ENCODE measurements at regions not wholly inside any gene's neighbourhood (a gene's known extent, or its start where the extent isn't known, plus 50 kb on each side); places are given as distances from the start of the nearest gene placed in this dataset.

GRCh38 chr4:30917946-30918345 is 197.8 kb downstream of the PCDH7 start:
- H3K27ac ChIP-seq = no peak overlapping the region
- TF ChIP-seq, protein P1, sequence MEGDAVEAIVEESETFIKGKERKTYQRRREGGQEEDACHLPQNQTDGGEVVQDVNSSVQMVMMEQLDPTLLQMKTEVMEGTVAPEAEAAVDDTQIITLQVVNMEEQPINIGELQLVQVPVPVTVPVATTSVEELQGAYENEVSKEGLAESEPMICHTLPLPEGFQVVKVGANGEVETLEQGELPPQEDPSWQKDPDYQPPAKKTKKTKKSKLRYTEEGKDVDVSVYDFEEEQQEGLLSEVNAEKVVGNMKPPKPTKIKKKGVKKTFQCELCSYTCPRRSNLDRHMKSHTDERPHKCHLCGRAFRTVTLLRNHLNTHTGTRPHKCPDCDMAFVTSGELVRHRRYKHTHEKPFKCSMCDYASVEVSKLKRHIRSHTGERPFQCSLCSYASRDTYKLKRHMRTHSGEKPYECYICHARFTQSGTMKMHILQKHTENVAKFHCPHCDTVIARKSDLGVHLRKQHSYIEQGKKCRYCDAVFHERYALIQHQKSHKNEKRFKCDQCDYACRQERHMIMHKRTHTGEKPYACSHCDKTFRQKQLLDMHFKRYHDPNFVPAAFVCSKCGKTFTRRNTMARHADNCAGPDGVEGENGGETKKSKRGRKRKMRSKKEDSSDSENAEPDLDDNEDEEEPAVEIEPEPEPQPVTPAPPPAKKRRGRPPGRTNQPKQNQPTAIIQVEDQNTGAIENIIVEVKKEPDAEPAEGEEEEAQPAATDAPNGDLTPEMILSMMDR (IDR thresholded peaks at IDR 0.05) = no peak
- no peak for TF ChIP-seq ZFX (IDR thresholded peaks at IDR 0.05; ENCODE audit: borderline replicate concordance)

GRCh38 chr4:30919458-30919857 is 199.3 kb downstream of the PCDH7 start:
- no peak for TF ChIP-seq ZFX (IDR thresholded peaks at IDR 0.05; ENCODE audit: borderline replicate concordance)
- H3K27ac ChIP-seq = no peak overlapping the region

GRCh38 chr4:30920043-30920442 is 199.9 kb downstream of the PCDH7 start:
- no peak overlapping the region for H3K27ac ChIP-seq

DNA sequence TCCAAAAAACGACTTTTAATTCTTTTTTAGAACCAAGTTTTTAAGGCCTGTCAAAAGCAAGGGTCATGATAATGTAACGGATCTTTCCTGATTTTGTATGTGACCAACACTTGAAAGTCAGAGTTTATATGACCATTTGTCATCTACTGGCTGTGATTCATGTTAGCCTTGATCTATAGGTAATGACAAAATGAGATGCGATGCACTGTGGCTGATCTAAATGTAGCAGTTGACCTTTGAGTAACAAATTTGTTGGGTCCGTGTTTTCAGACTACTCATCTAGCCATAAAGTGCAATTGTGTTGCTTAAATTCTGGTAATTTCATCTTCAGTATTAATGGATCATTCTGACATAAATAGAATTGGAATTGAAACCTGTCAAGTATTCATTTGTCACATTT is 202.5 kb downstream of the PCDH7 start:
- TF ChIP-seq ZFX (IDR thresholded peaks at IDR 0.05; ENCODE audit: borderline replicate concordance) = no peak
- TF ChIP-seq, protein P1 (IDR thresholded peaks at IDR 0.05) = no peak
- H3K27ac ChIP-seq = no peak overlapping the region

More at GRCh38 chr4:30920043-30920442, 199.9 kb downstream of the PCDH7 start:
- TF ChIP-seq, protein P1 (IDR thresholded peaks at IDR 0.05) = no peak
- no peak for TF ChIP-seq ZFX (IDR thresholded peaks at IDR 0.05; ENCODE audit: borderline replicate concordance)

- no peak for TF ChIP-seq ZFX (IDR thresholded peaks at IDR 0.05; ENCODE audit: borderline replicate concordance)
- TF ChIP-seq, protein P1 (IDR thresholded peaks at IDR 0.05) = no peak
- H3K27ac ChIP-seq = no peak overlapping the region
These were observed 204.3 kb downstream of the PCDH7 start for GRCh38 chr4:30924495-30924894.

DNA sequence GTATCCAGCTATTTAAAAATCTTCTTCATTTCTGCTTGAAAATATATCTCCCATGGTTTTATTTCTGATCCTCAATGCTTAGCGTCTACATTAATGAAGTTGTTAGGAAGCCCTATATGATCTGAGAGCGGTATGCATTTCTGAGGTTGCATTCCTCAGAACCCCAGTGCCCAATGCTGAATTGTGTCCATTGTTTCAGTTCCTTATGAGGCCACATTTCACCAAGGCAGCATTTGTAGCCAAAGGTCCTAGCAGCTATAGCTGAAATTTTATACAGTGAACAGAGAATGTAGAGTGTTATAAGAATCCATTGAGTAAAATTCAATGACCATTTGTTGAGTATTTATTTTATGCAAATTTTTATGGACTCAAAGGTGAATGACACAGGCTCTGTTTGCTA is 209.5 kb downstream of the PCDH7 start:
- no peak for TF ChIP-seq ZFX (IDR thresholded peaks at IDR 0.05; ENCODE audit: borderline replicate concordance)
- TF ChIP-seq, protein P1 (IDR thresholded peaks at IDR 0.05) = no peak
- H3K27ac ChIP-seq = no peak overlapping the region

GRCh38 chr4:30930276-30930675 is 210.1 kb downstream of the PCDH7 start:
- TF ChIP-seq, protein P1 (IDR thresholded peaks at IDR 0.05) = no peak
- TF ChIP-seq ZFX (IDR thresholded peaks at IDR 0.05; ENCODE audit: borderline replicate concordance) = no peak
- no peak overlapping the region for H3K27ac ChIP-seq

DNA sequence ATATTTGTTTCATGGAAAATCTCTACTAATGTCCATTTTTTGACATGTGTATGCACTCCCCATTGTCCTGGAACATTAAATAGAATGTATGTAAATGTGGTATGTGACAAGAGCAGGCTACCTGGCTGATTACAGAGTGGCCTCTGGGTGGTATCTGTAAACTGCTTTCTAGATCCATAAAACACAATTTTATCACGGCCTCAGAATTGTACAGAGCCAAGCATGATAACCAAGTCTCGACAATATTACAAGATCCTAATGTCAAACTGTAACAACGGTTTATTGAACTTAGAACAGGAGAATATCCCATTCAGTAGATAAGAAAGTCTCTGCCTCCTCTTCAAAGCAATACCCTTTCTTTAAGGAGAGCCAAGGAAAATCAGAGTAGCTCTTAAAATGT is 212.4 kb downstream of the PCDH7 start:
- TF ChIP-seq, protein P1 (IDR thresholded peaks at IDR 0.05) = no peak
- no peak for TF ChIP-seq ZFX (IDR thresholded peaks at IDR 0.05; ENCODE audit: borderline replicate concordance)
- H3K27ac ChIP-seq = no peak overlapping the region

Measured in 22Rv1 (cell line).